Body of pancreas (tissue), 4 donors: ENCODE measurements at regions not wholly inside any gene's neighbourhood (a gene's known extent, or its start where the extent isn't known, plus 50 kb on each side); places are given as distances from the start of the nearest gene placed in this dataset.

ENCODE experiments used
- CTCF ChIP-seq, 7 experiments: fragments of 450-650 bp in 4 of 7; fragments of 200-600 bp in 3 of 7; sonication (generic) in 3 of 7; IDR thresholded peaks; one replicate each; pipeline ENCODE4 v1.5.1; 2016 to 2019; ENCODE audit warnings: antibody characterized with exemption in 7 of 7
- POLR2A ChIP-seq, 3 donors: fragments of 450-650 bp; IDR thresholded peaks; one replicate each; pipeline ENCODE4 v1.6.1; 2016; ENCODE audit warnings: antibody characterized with exemption in 3 of 3, mild to moderate bottlenecking in 2 of 3

DNA sequence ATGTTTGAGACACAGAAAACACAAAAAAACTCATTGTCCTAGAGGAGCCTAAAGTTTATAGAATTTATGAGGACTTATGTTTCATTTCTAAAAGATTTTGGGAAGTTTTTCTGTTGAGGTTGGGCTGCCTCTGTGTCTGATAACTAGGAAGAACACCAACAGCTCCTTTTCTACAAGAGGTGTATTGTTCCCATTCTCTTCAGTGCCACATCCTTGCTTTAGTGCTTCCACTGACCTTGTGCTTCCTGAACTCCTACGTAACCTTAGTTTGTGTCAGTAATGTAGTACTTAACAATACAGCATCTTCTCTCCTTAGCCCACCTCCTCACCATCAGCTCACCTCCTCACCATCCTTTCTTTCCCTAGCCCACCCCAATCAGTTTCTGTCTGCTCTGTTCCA, 117.3 kb upstream of the TNC start:
- no peak for TF ChIP-seq CTCF (IDR thresholded peaks at IDR 0.05)
- TF ChIP-seq POLR2A (IDR thresholded peaks at IDR 0.05), result no peak
